ENCODE measurements at regions not wholly inside any gene's neighbourhood (a gene's known extent, or its start where the extent isn't known, plus 50 kb on each side); places are given as distances from the start of the nearest gene placed in this dataset.
"Not testable (repeated sequence)": the region's sequence is repeated elsewhere in the genome, so short reads cannot be mapped to it uniquely, and the experiment has no call there.

GRCh38 chr4:14404730-14405129, 597.6 kb upstream of the CPEB2 start:
- intact Hi-C loops (cut with DNase I): no loop called here
- no peaks in the 10 kb centered on the region for H3K9me3 ChIP-seq
- WGBS: 86% methylated on average over 5 of the region's 5 CpGs
- H3K4me1 ChIP-seq (replicated peaks): no peaks in the 10 kb centered on the region
- no peak overlapping the region for H3K27ac ChIP-seq
- TF ChIP-seq, protein P1, sequence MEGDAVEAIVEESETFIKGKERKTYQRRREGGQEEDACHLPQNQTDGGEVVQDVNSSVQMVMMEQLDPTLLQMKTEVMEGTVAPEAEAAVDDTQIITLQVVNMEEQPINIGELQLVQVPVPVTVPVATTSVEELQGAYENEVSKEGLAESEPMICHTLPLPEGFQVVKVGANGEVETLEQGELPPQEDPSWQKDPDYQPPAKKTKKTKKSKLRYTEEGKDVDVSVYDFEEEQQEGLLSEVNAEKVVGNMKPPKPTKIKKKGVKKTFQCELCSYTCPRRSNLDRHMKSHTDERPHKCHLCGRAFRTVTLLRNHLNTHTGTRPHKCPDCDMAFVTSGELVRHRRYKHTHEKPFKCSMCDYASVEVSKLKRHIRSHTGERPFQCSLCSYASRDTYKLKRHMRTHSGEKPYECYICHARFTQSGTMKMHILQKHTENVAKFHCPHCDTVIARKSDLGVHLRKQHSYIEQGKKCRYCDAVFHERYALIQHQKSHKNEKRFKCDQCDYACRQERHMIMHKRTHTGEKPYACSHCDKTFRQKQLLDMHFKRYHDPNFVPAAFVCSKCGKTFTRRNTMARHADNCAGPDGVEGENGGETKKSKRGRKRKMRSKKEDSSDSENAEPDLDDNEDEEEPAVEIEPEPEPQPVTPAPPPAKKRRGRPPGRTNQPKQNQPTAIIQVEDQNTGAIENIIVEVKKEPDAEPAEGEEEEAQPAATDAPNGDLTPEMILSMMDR (IDR thresholded peaks at IDR 0.05): no peak
- no peak for TF ChIP-seq POLR2AphosphoS5 (IDR thresholded peaks at IDR 0.05)
- no peak for TF ChIP-seq POLR2A (IDR thresholded peaks at IDR 0.05)
- H3K36me3 ChIP-seq: no peaks in the 10 kb centered on the region
- DNase-seq (ENCODE audit: low spot score): no peak
- H3K4me3 ChIP-seq: no peak overlapping the region
- H3K27me3 ChIP-seq (replicated peaks; ENCODE audit: insufficient read depth): no peaks in the 10 kb centered on the region

DNA sequence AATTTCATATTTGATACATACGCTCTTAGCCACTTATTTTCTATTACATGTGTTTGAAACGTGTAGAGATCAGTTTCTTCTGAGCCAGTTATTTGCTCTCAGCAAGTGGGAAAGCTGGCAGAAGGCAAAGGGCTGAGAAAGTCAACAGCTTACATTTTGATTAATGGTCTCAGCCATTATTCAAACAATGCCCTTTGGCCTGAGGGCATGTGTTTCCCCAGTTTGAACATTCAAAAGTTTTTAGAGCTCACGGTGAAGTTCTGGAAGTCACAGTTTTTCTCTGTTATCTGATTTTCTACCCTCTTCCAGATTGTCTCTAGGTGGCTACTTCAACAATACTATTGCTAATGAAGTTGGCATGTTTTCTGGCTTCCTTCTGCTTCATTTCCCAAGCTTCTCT, 591.8 kb upstream of the CPEB2 start:
- H3K4me3 ChIP-seq: no peak overlapping the region
- H3K9me3 ChIP-seq: no peaks in the 10 kb centered on the region
- H3K27me3 ChIP-seq (replicated peaks; ENCODE audit: insufficient read depth): no peaks in the 10 kb centered on the region
- TF ChIP-seq POLR2AphosphoS5 (IDR thresholded peaks at IDR 0.05): no peak
- no peak for TF ChIP-seq POLR2A (IDR thresholded peaks at IDR 0.05)
- TF ChIP-seq, protein P1 (IDR thresholded peaks at IDR 0.05): no peak
- DNase-seq (ENCODE audit: low spot score): no peak
- intact Hi-C loops (cut with DNase I): no loop called here
- H3K4me1 ChIP-seq (replicated peaks): no peaks in the 10 kb centered on the region
- H3K27ac ChIP-seq: no peak overlapping the region
- H3K36me3 ChIP-seq: no peaks in the 10 kb centered on the region
- 38% methylated on average over 3 of the region's 3 CpGs for WGBS

GRCh38 chr4:14415146-14415545, 587.1 kb upstream of the CPEB2 start:
- H3K27ac ChIP-seq: no peak overlapping the region
- no peaks in the 10 kb centered on the region for H3K27me3 ChIP-seq (replicated peaks; ENCODE audit: insufficient read depth)
- TF ChIP-seq POLR2A (IDR thresholded peaks at IDR 0.05) (no peak), POLR2AphosphoS5 (IDR thresholded peaks at IDR 0.05) (no peak)
- TF ChIP-seq, protein P1 (IDR thresholded peaks at IDR 0.05): no peak
- H3K9me3 ChIP-seq: no peaks in the 10 kb centered on the region
- H3K4me3 ChIP-seq: no peak overlapping the region
- H3K36me3 ChIP-seq: no peaks in the 10 kb centered on the region
- no peaks in the 10 kb centered on the region for H3K4me1 ChIP-seq (replicated peaks)
- intact Hi-C loops (cut with DNase I): no loop called here
- DNase-seq (ENCODE audit: low spot score): no peak
- 11% methylated on average over 1 of the region's 1 CpG for WGBS

DNA sequence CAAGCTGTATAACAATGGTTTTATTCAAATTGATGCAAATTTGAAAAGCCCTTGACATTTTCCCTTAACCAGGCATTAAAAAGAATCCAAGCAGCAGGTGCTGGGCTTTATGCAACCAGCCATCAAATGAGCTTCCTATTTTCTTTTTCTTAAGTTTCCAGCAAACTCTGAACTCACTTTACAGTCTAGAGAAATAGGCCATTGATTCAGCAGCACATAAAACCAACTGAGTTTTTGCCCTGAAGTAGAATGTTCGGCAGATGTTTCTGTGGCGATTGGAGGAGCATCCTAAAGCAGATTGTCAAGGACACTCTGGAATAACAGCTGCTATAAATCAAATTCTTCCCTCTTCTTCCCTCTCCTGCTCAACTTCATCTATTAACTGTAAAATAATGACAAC, 582.8 kb upstream of the CPEB2 start:
- H3K36me3 ChIP-seq: no peaks in the 10 kb centered on the region
- TF ChIP-seq POLR2AphosphoS5 (IDR thresholded peaks at IDR 0.05): no peak
- TF ChIP-seq POLR2A (IDR thresholded peaks at IDR 0.05): no peak
- TF ChIP-seq, protein P1 (IDR thresholded peaks at IDR 0.05): no peak
- H3K4me1 ChIP-seq (replicated peaks): no peaks in the 10 kb centered on the region
- DNase-seq (ENCODE audit: low spot score): no peak
- H3K9me3 ChIP-seq: no peaks in the 10 kb centered on the region
- WGBS: 40% methylated on average over 2 of the region's 2 CpGs
- no peak overlapping the region for H3K4me3 ChIP-seq
- no peaks in the 10 kb centered on the region for H3K27me3 ChIP-seq (replicated peaks; ENCODE audit: insufficient read depth)
- H3K27ac ChIP-seq: no peak overlapping the region
- intact Hi-C loops (cut with DNase I): no loop called here

GRCh38 chr4:14426297-14426696, 576.0 kb upstream of the CPEB2 start:
- H3K4me1 ChIP-seq (replicated peaks); H3K27me3 ChIP-seq (replicated peaks; ENCODE audit: insufficient read depth); H3K36me3 ChIP-seq; H3K9me3 ChIP-seq; DNase-seq (ENCODE audit: low spot score); H3K4me3 ChIP-seq; intact Hi-C loops (cut with DNase I); H3K27ac ChIP-seq: not testable (repeated sequence)
- 95% methylated on average over 15 of the region's 15 CpGs for WGBS
